ENCODE measurements at regions not wholly inside any gene's neighbourhood (a gene's known extent, or its start where the extent isn't known, plus 50 kb on each side); places are given as distances from the start of the nearest gene placed in this dataset.

- DNase-seq (ENCODE audit: low spot score) = no peak
- no peak for TF ChIP-seq CTCF (IDR thresholded peaks at IDR 0.05)
- Histone ChIP-seq H3K4me3 (no peak overlapping the region), H3K27me3 (no peaks in the 10 kb centered on the region), H3K27ac (no peak overlapping the region), H3K4me1 (peaks cover 0 to 8% of the 10 kb centered on the region in 2 donors), H3K36me3 (no peaks in the 10 kb centered on the region), H3K9me3 (no peaks in the 10 kb centered on the region)
Measured at GRCh38 chr9:106616026-106616425, 246.9 kb upstream of the ZNF462 start.

DNA sequence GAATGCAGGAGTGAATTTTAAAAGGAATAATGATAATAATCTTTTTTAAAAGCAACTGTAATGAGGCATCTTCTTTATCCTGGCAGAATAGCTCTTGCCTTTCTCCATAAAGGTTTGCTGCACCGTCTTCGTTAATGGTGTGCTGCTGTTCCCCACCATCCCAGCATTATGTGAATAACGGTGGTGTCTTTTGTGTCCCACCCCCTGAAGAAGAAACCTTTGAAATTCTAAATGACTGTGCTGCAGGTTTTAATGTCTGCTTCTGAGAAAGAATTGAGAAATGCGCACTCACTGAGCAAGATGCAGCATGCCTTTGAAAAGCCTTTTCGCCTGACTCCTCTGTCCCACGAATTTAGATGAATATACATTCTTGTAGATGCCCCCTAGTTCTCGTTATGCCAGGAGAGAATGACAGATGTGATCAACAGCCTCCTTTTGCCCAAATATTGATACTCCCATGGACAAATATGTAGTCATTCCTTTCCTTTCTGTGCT lies 246.1 kb upstream of the ZNF462 start:
- Histone ChIP-seq H3K4me1 (peaks cover 0 to 8% of the 10 kb centered on the region in 2 donors), H3K27ac (no peak overlapping the region), H3K4me3 (no peak overlapping the region), H3K36me3 (no peaks in the 10 kb centered on the region), H3K27me3 (no peaks in the 10 kb centered on the region), H3K9me3 (no peaks in the 10 kb centered on the region)
- TF ChIP-seq CTCF (IDR thresholded peaks at IDR 0.05) = no peak
- DNase-seq (ENCODE audit: low spot score) = no peak

DNA sequence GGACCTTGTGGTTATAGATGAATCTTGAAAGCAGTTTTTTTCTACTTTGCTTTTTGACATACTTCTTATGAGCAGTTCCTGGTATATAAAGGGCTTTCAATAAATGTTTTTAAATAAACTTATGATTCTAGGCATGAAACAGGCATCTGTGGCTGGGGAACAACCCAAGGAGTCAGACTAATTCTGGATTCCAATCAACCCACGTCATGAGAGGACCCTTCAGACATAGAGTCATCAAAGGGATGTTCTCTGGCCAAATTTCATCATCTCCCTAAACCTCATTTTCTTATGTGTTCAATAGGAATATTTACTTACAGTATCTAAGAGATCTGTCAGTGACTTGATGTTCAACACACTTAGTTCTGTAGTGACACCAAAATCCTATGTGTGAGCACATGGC lies 243.8 kb upstream of the ZNF462 start:
- TF ChIP-seq CTCF (IDR thresholded peaks at IDR 0.05) = no peak

DNA sequence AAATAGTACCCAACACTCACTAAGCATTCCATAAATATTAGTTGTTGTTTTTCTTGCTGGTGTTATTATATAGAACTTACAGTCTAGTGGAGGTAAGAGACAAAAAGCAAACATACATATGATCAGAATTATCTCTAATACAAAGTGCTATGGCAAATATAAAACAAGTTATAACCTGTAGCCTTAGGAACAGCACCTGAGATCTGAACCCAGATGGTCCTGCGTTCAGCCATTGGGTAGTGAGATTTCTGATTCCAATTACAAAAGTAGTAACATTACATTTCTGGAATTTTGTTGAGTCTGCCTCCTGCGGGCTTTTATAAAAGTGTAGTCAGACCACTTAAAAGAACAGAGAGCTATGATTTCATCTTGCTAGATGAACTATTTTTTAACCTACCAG lies 242.9 kb upstream of the ZNF462 start:
- Histone ChIP-seq H3K27me3 (no peaks in the 10 kb centered on the region), H3K4me1 (no peaks in the 10 kb centered on the region), H3K36me3 (no peaks in the 10 kb centered on the region), H3K9me3 (no peaks in the 10 kb centered on the region), H3K27ac (no peak overlapping the region), H3K4me3 (no peak overlapping the region)
- no peak for DNase-seq (ENCODE audit: low spot score)
- no peak for TF ChIP-seq CTCF (IDR thresholded peaks at IDR 0.05)

More for the DNA sequence above, 243.8 kb upstream of the ZNF462 start:
- no peak for DNase-seq (ENCODE audit: low spot score)
- Histone ChIP-seq H3K36me3 (no peaks in the 10 kb centered on the region), H3K9me3 (no peaks in the 10 kb centered on the region), H3K27ac (no peak overlapping the region), H3K4me1 (no peaks in the 10 kb centered on the region), H3K27me3 (no peaks in the 10 kb centered on the region), H3K4me3 (no peak overlapping the region)

DNA sequence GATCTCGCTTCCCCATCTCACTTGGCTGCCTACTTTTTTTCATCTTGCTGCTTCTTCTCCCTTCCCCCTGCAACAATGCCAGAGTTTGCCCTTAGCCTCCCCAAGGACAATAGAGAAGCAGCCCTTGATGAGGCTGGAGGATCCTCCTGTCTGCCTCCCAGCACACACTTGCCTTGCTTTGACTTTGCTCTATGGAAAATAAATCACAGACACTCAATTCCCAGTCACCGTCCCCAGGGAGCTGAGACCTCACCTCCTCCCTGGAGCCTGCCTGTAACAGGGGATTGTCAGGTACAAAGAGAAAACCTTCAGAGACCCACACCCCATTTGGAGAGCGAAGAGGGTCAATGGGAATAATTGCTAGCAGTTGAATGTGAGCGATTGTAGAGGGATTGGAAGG lies 242.1 kb upstream of the ZNF462 start:
- H3K27me3 ChIP-seq = no peaks in the 10 kb centered on the region
- H3K4me1 ChIP-seq = no peaks in the 10 kb centered on the region
- H3K9me3 ChIP-seq = no peaks in the 10 kb centered on the region
- DNase-seq (ENCODE audit: low spot score) = no peak
- no peak for TF ChIP-seq CTCF (IDR thresholded peaks at IDR 0.05)
- no peak overlapping the region for H3K27ac ChIP-seq
- no peaks in the 10 kb centered on the region for H3K36me3 ChIP-seq
- no peak overlapping the region for H3K4me3 ChIP-seq

Measured in right atrium auricular region (tissue), 2 donors.